ENCODE measurements at regions not wholly inside any gene's neighbourhood (a gene's known extent, or its start where the extent isn't known, plus 50 kb on each side); places are given as distances from the start of the nearest gene placed in this dataset.

GRCh38 chr12:126557659-126558058 is 1492.4 kb downstream of the AACS start:
- FAIRE-seq = no peak

DNA sequence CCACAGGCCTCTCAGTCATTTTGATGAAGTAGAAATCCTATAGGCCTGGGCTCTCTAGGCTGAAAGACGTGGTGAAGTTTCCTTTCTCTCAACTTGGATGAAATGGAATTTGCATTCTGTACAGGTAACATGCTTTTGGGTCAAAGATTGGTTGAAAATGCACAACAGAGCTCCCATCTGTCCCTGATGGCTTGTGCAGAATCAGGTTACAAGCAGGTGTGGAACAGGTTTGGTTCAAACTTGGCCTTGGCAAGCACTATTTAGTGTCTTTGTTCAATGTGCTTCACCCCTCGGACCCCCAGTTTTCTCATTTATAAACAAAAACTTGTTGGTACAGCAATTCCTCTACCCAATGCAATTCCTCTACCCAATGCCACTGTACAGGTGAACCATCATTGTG is 1493.0 kb downstream of the AACS start:
- no peak for FAIRE-seq

GRCh38 chr12:126558810-126559209 is 1493.6 kb downstream of the AACS start:
- no peak for FAIRE-seq

- FAIRE-seq = no peak
These were observed 1501.8 kb downstream of the AACS start for GRCh38 chr12:126567016-126567415.

GRCh38 chr12:126569706-126570105 is 1504.5 kb downstream of the AACS start:
- FAIRE-seq = no peak

- FAIRE-seq = no peak
These were observed 1505.3 kb downstream of the AACS start for GRCh38 chr12:126570566-126570965.

DNA sequence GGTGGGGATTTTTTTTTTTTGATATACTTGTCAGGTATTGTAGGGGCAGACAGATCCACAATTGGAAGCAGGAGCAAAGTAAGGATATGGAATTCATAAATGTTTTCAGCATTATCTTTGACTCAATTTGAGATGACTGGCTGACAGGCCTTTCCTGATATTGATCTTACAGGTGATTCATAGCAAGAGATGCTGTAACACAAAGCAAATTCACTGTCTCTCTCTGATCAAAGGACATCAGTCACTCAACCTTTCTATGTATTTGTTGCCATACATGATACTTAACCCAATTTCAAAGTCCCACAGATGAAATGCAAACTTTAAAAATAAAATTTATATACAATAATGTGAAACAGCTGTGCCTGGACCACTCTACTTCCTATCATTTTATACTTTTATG is 1506.9 kb downstream of the AACS start:
- FAIRE-seq = no peak

GRCh38 chr12:126581655-126582054 is 1516.4 kb downstream of the AACS start:
- no peak for FAIRE-seq

DNA sequence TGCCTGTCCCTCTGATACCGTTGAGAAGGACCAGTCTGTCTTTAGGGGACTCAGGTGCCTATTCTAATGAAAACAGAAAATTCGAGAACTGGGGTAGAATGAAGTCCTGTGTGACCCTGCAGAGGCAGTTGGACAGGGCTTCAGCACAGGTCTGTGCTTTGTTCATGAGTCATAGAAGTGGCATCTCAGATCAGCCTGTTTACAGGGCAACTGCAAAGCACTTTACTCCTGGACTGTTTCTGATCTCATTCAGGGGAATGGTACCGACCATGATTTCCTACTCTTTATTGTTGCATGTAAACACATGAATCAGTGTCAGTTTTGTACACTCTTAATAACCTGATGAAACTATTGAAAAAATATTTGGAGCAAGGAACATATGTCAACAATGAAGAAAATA is 1517.0 kb downstream of the AACS start:
- FAIRE-seq = no peak

DNA sequence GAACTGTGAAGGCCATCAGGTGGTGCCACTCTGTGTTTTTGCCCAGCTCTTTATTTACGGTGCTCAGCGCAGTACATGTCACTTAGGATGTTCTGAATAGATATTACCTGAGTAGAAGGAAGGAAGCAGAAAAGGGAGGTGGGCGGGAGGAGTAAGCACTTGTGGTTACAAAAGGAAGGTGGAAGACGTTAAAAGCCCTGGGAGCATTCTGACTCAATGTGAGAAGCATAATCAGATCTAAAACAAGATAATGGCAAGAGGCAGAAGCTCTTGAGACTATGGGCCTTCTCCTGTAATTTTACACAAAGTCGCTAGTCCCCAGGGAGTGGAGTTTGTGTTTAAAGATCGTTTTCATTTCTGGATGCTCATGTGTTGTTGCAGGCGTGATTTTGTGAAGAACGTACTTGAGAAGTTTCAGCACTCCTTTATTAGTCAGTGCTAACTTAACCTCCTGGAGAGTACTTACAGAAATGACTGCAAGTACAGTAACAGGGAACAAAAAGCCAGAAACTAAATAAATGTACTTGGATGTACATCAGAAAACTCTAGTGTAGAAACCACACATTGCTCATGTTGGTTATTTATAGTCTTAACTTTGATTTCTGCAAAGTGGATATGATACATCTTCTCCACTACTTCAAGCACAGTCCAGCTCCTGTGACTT is 1523.5 kb downstream of the AACS start:
- FAIRE-seq = no peak

- no peak for FAIRE-seq
These were observed 1526.3 kb downstream of the AACS start for GRCh38 chr12:126591533-126591932.

DNA sequence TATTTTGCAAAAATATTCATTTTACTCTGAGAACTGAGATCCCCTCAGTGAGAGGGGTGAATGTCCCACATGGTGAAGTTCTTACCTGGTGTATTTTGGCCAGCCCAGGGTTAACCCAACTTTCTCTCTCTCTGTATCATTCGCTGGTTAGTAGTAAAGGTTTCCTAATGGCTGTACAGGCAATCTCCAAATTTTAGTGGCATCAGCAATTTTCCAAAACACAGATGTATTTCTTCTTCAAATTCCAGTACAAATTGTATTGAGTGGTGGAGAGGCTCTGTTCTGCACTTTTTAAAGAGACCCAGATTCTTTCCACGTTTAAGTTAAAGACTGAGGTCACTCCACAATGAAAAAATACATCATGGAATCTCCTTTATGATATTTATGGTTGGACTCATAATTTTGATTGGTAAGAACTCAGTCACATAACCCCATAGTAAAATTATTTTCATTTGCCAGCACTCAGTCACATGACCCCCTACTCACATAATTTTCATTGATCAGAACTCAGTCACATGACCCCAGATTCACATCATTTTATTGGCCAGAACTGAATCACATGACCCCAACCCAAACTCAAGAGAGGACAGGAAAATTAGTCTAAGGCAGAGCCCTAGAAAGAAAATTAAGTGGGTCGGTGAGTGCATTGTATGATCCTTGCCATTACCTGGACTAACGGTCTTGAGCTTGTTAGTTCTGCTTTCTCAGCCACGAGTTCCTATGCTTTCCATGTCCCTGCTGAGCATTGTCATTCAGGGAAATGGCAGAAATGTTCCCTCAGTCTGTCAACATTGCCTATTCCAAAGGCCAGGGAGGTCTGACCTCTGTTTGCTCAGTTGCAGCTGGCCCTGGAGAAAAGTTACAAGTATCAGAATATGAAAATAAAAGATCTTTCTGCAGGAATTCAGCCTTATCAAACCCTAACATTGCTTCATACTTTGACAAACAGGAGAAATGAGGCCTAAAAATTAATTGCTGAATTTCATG is 1536.2 kb downstream of the AACS start:
- FAIRE-seq = no peak

DNA sequence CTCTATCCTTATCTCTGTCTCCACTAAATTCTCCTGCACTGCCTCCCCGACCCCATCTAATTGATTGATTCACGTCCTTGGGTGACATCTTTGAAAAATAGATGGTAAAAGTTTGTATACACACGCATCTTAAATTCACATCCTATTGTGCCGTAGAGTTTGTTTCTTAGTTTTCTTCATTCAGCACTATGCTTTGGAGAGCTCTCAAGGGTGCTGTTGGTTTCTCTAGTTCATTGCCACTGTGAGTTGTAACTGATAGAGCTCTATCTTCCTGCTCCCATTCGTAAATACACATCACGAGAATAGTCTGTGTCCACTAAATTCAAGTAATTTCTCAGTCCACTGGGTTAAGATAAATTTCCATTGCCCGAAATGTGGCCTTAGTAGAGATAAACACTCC is 1537.4 kb downstream of the AACS start:
- FAIRE-seq = no peak

DNA sequence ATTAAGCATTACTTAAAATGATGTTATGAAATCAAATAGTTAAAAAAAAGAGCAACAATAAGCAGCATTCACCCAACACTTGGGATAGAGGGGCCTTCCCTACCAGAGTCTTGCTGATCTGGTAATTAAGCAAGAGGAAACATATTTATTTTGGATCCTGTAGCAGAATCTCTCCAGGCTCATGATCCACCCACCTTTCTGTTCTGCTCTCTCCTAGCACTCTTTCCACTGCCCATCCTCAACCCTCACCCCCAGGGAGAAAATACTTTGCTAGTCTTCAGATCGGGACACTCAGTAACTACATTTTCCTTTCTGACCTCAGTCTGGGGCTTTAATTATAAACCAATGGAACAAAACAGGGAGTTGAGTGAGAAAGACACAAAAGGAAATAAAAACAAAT is 1541.9 kb downstream of the AACS start:
- FAIRE-seq = no peak

- FAIRE-seq = no peak
These were observed 1542.6 kb downstream of the AACS start for GRCh38 chr12:126607867-126608266.

DNA sequence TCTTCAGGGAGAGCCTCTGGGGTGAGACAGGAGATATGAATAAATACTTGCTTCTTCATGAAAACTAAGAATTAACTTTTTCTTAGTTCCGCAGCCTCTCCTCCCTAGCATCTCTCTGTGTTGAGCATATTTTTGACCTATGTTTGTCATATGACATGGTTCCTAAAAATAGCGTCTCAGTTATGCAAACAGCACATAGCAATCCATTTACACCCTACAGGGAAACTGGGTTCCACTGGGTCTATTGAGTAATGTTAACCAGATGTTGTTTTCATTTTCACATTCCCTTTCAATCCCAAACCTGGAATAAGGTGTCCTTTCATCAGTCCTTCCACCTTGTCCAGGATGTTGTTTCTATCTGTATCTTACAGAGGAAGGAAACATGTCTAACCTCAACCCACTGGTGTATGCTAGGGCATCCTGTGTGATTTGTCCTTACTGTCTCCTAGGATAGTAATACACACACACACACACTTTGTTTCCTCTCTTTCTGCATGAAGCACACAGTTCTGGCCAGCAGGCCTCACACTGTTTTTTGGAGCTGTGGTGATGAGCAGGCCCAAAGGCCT is 1543.5 kb downstream of the AACS start:
- no peak for FAIRE-seq

GRCh38 chr12:126616441-126616840 is 1551.2 kb downstream of the AACS start:
- no peak for FAIRE-seq

DNA sequence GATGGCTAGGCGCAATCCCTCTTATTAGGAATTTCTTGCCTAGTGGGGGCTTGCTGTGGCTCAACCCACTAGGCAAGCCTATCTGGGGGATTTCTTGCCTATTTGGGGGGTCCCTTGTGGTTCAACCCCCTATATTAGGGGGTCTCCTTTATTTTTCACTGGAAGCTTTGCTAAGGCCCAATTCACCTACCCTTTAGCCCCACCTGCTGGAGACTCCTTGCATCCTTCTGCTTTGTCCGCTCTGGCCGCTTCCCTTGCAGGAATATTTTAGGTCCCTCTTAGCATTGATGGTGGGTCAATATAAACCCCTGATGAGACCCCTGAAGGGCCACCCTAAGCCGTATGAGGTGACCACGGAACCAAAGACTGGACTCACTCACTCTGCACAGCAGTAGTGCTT is 1552.1 kb downstream of the AACS start:
- FAIRE-seq = no peak

DNA sequence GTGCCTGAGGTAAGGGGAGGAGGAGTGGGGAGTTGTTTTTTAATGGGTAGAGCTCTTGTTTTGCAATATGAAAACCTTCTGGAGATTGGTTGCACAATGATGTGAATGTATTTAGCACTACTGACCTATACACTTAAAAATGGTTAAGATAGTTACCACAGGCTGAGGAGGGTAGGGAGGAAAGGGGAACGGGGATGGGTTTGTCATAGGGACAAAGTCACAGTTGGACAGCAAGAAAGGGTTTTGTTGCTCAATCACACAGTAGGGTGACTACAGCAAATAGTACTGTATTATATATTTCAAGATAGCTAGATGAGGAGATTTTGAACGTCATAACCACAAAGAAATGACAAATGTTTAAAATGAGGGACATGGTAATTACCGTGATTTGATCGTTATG is 1562.4 kb downstream of the AACS start:
- no peak for FAIRE-seq

GRCh38 chr12:126636821-126637220 is 1571.6 kb downstream of the AACS start:
- no peak for FAIRE-seq

DNA sequence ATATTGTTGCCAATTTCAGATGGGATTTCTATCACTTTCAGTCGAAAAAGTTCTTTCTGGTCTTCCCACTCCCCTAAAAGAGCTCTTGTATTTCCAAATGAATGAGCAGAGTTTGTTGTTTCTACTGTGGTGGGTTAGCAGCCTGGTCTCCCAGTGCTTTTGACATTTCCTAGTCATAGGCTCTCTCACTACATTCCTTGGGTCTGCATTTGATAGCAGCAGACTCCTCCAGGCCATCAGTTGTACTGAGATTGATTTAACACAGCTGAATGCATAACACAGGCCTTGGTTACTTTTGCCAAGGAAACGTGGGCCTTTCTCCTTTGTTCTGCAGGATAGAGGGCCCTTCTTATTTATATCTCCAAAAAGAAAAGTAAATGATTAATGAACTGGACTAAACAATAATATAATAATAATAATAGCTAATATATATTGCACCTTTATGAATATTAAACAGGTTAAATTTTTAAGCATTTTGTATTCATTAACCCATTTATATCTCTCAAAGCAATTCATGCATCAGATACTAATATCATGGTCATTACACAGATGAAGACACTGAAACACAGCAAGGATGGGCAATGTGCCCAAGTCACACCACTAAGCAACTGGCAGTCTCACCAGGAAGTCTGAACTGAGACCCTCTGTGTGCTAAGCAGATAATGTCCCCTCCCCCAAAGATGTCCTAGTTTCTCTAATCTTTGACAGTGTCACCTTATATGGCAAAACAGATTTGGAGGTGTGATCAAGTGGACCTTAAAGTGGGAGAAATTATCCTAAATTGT is 1579.2 kb downstream of the AACS start:
- FAIRE-seq = no peak

DNA sequence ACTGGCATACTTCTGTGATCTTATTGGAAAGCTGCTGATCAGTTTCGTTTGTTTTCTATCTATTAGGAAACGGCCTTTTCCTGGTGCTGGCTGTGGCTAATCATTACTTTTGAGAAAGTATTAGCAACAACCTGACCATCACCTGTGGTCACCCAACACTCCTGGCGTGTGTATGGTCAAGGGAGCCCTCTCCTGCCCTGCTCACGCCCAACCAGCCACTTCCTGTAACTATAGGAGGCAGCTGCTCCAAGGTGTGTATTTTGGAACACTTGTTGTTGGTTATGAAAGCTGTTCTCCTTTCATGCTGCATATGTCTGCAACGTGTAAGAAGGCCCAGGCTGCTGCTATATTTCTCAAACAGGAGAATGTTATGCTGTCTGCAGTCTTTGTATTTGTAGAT is 1582.8 kb downstream of the AACS start:
- no peak for FAIRE-seq

DNA sequence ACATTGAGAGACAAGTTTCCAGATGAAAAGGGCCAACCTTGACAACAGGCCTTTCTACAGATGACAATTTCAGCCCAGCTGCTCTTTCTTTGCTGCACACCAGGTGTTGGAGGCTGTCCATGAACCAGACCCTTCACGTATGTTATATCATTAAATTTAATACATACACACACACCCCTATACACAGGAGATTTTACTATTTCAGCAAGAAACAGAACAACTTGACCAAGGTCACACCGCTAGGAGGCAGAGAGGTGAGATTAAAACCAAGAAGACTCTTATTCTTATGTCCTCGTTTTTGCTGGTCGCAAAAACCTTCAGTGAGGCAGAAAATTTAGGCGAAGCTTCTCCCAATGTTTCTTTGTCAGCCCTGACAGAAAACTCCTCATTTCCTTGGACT is 1585.9 kb downstream of the AACS start:
- no peak for FAIRE-seq

Measured in colon (tissue), 2 donors.